HepG2 (cell line): ENCODE measurements at regions not wholly inside any gene's neighbourhood (a gene's known extent, or its start where the extent isn't known, plus 50 kb on each side); places are given as distances from the start of the nearest gene placed in this dataset.

Experiments
- CTCF ChIP-seq: sonication (generic); formaldehyde crosslinking; IDR thresholded peaks from 2 replicates; pipeline ENCODE4 v1.5.0; 2020; ENCODE audit warnings: mild to moderate bottlenecking, missing genetic modification reagents, moderate library complexity
- EHMT2 ChIP-seq: fragments of 200-600 bp; sonication (generic); IDR thresholded peaks from 2 replicates; pipeline ENCODE4 v1.7.0; 2017; ENCODE audit warnings: antibody characterized with exemption, low read depth, low read length, borderline replicate concordance
- EP300 ChIP-seq, 3 experiments: sonication (generic) in 1 of 3; formaldehyde crosslinking in 1 of 3; IDR thresholded peaks; 2 replicates each; pipeline versions ENCODE4 v1.5.1 to v1.6.1; 2011 to 2020; ENCODE audit warnings: low read depth in 2 of 3, low read length in 2 of 3, borderline replicate concordance in 1 of 3, improper control_type of control experiment in 1 of 3, mild to moderate bottlenecking in 1 of 3, missing genetic modification reagents in 1 of 3, moderate library complexity in 1 of 3
- NR2C2 ChIP-seq: sonication (generic); formaldehyde crosslinking; IDR thresholded peaks from 2 replicates; pipeline ENCODE4 v1.4.0; 2020; ENCODE audit warnings: missing genetic modification reagents, mild to moderate bottlenecking, moderate library complexity, borderline replicate concordance
- NR3C1 ChIP-seq: sonication (generic); formaldehyde crosslinking; IDR thresholded peaks from 2 replicates; pipeline ENCODE4 v1.4.0; 2020; ENCODE audit warnings: missing genetic modification reagents
- TERF1 ChIP-seq: sonication (generic); formaldehyde crosslinking; IDR thresholded peaks from 2 replicates; pipeline ENCODE4 v1.8.0; 2022; ENCODE audit warnings: mild to moderate bottlenecking, missing genetic modification reagents, moderate library complexity
- USF2 ChIP-seq, 2 experiments: sonication (generic) in 1 of 2; formaldehyde crosslinking in 1 of 2; IDR thresholded peaks; 2 replicates each; pipeline versions ENCODE4 v1.5.1 to v1.6.1; 2011 to 2020; ENCODE audit warnings: borderline replicate concordance in 1 of 2, low read depth in 1 of 2, low read length in 1 of 2, mild to moderate bottlenecking in 1 of 2, missing genetic modification reagents in 1 of 2, moderate library complexity in 1 of 2
- ZNF468 ChIP-seq: sonication (generic); formaldehyde crosslinking; IDR thresholded peaks from 2 replicates; pipeline ENCODE4 v1.8.0; 2022; ENCODE audit warnings: mild to moderate bottlenecking, moderate library complexity, missing genetic modification reagents
- ZNF781 ChIP-seq: sonication (generic); formaldehyde crosslinking; IDR thresholded peaks from 2 replicates; pipeline ENCODE4 v1.5.1; 2020; ENCODE audit warnings: borderline replicate concordance, mild to moderate bottlenecking, missing genetic modification reagents; ENCODE audit errors: not compliant biosample characterization

DNA sequence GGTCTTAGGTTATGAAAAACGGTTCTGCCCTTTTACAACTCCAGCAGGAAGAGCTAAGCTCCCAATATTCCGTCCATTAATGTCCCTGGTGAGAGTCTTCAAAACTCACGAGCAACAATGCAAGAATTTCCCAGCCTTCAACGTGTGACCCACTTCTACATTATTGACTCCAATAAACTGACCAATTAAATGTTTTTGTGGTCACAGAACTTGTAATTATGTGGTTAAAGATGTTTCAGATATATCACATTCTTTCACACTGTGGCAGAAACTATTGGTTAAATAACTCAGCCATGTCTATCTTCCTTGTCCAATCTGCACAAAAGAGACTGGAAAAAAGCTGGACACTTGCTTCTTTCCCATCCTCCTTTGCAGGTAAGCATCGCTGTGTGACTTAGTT is 286.6 kb upstream of the ADAMTS9 start:
- TF ChIP-seq CTCF (CRISPR knock-in tag) = no peak
- no peak for TF ChIP-seq TERF1 (CRISPR knock-in tag)
- TF ChIP-seq ZNF781 = no peak
- TF ChIP-seq EP300 (IDR thresholded peaks at IDR 0.05; ENCODE audit: low read depth in 2 of 2, low read length in 2 of 2) = no peak
- TF ChIP-seq EP300 (CRISPR knock-in tag; IDR thresholded peaks at IDR 0.05; ENCODE audit: borderline replicate concordance) = no peak
- no peak for TF ChIP-seq ZNF468 (CRISPR knock-in tag)
- no peak for TF ChIP-seq NR3C1 (CRISPR knock-in tag)
- TF ChIP-seq EHMT2 = no peak
- no peak for TF ChIP-seq USF2 (IDR thresholded peaks at IDR 0.05; ENCODE audit: low read depth, low read length)
- no peak for TF ChIP-seq USF2 (CRISPR knock-in tag; IDR thresholded peaks at IDR 0.05; ENCODE audit: borderline replicate concordance)
- no peak for TF ChIP-seq NR2C2
